SK-MEL-5 (cell line): ENCODE measurements at regions not wholly inside any gene's neighbourhood (a gene's known extent, or its start where the extent isn't known, plus 50 kb on each side); places are given as distances from the start of the nearest gene placed in this dataset.

ENCODE experiments used
- DNase-seq: peaks from one replicate; pipeline ENCODE4 v3.0.0-alpha.2; 2016; ENCODE audit warnings: low read depth, low spot score
- in situ Hi-C: cut with HindIII; loops from 2 replicates; pipeline ENCODE4 v1.10.0; 2016; ENCODE audit warnings: low sequenced_read_pairs, high pct_unique_total_duplicates, low pct_unique_long_range_greater_than_20kb

- in situ Hi-C loops, result no loop called here
- DNase-seq, result no peak
These were observed 250.8 kb upstream of the FBXL7 start for GRCh38 chr5:15249152-15249551.

DNA sequence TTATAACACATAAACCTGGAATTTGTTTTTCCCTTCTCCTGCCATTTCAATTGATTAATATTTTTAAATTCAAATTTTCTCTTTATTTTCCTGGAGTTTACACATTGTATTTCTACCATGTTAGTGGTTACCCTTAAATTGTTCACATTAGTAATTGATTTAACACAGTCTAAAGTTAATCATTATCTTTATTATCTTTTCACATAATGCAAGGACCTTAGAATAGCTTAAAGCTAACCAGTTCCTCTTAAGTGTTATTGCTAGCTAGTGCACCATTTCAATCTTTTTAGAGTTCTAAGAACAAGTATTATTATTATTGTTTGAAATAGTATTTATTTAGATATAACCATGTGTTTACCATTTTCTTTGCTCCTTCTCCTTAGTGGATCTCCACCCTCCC, 251.2 kb upstream of the FBXL7 start:
- in situ Hi-C loops, result no loop called here
- DNase-seq, result no peak

GRCh38 chr5:15245913-15246312, 254.1 kb upstream of the FBXL7 start:
- no peak for DNase-seq
- in situ Hi-C loops, result no loop called here

DNA sequence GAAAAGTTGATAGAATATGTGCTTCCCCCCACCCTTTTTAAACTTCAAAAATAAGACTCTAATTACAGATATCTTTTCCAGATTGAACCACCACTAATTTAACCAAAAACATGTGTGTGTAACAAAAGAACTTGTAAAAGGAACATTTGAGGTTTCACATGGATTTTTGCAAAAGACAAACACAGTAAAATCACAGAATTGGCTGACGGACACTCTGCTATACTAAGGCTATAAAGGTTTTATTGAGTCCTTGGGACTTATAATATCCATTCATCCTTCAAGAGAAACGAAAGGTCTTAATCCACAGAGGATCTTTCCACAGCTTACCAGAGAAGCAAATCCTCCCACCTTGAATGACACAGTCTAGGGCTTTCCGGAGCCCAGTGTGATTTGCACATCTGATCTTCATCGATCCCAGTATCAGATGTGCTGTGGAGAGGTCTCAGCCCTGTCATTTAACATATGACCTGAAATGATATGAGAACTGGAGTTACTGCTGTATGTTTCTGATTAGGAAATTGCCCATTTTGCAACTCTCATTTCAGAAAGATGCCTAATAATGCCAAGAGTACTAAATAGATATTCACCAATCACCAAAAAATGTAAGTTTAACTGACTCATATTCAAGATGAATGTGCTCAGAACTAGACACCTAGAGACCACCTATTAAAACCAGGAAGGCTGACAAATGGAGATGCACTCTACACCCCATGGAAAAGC, 256.5 kb upstream of the FBXL7 start:
- in situ Hi-C loops, result no loop called here
- no peak for DNase-seq

DNA sequence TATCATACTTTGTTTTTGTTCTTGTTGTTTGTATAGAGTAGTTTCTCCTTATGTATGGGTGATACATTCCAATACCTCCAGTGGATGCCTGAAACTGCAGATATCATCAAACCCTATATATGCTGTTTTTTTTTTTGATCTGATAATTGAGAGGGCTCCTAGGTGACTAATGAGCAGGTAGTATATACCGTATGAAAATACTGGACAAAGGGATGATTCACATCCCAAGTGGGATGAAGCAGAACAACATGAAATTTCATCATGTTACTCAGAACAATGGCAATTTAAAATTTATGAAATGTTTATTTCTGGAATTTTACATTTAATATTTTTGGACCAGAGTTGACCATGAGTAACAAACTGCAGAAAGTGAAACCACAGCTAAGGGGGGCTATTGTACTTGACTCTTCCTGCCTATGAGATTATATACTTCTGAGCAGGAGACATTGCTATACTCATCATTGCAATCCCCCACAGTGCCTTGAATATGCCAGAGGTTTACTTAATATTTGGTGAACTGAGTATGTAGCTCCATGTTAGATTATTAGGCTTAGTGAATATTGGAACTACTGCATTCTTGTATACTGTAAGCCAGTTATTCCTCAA, 258.7 kb upstream of the FBXL7 start:
- in situ Hi-C loops, result no loop called here
- no peak for DNase-seq

DNA sequence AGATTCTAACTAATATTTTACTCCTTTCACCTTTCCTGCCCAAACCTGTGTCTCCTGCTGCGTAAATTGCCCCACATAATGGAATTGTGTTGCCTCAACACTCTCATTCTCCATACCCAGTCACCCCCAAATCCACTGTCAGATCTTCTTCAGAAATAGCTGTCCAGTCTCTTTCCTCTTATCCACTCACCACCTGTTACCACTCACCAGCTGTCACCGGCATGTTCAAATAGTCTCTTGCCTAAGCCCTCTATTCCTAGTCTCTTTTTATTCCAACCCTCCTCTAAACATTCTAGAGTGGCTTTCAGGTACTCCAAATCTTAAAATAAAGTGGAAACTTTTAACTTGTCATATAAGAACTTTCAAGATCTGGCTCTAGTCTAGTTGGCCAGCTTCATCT, 262.0 kb upstream of the FBXL7 start:
- in situ Hi-C loops, result no loop called here
- no peak for DNase-seq

DNA sequence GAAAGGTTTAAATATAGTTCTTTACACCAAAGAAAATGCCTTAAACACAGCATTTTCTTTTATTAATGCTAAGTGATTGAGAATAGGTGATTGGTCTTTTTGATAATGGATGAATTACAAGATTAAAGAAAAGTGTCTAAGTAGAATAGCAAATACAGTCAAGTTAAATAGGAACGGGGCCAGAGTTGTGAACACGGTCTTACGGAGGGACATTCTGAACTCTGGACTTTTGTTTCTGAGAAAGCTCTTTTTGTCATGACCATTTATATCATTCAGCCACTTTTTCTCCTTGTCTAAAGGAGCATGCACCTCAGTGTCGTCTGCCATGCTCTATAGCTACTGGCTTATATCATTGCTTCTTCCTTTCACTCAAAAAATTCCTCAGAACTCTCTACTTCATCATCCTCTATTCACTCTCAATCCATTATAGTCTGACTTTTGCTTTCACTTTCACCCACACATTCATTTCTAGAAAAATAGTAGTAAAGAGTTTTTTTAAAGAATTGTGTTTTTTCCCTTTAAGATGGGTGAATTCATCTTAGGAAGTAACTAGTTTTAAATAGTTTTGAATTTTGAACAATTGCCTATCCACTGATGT, 263.0 kb upstream of the FBXL7 start:
- in situ Hi-C loops, result no loop called here
- no peak for DNase-seq

GRCh38 chr5:15234911-15235310, 265.1 kb upstream of the FBXL7 start:
- in situ Hi-C loops, result no loop called here
- DNase-seq, result no peak

GRCh38 chr5:15234366-15234765, 265.6 kb upstream of the FBXL7 start:
- no peak for DNase-seq
- in situ Hi-C loops, result no loop called here

DNA sequence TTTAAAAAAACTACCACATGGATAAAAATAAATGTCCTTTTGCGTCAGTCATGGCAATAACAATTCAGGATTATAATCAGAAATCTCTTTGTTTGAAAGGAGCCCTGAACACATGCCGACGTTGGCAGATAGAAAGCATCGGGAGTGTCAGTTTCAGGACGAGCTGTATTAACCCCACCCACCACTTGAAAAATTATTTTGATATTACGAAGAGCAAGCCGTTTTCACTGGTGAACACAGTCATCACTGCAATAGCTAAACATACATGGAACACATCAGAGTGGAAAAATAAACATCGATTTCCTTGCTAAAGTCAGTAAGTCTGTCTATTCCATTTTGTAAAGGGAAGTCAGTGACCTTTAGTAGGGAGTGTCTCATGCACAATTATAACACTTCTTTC, 266.4 kb upstream of the FBXL7 start:
- DNase-seq, result no peak
- in situ Hi-C loops, result no loop called here

DNA sequence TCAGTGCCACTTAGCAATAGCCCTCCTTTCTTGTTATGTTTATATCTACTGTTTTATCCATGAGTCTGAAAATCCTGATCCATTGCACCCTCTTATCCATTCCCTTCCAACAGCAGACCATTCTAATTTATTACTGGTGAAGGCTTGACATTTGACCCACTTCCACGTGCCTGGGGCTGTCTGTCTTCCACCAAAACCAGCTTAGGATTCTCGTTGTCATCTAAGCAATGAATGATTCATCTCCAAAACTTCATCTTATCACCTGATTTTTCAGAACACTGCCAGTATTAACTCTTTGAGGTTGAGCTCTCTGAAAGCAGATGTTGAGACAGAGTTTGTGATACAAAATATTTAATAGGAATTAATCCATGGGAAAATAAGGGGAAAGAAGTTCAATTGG, 277.8 kb upstream of the FBXL7 start:
- no peak for DNase-seq
- in situ Hi-C loops, result no loop called here

- no peak for DNase-seq
- in situ Hi-C loops, result no loop called here
These were observed 279.3 kb upstream of the FBXL7 start for GRCh38 chr5:15220642-15221173.

GRCh38 chr5:15215056-15215455, 284.9 kb upstream of the FBXL7 start:
- no peak for DNase-seq

DNA sequence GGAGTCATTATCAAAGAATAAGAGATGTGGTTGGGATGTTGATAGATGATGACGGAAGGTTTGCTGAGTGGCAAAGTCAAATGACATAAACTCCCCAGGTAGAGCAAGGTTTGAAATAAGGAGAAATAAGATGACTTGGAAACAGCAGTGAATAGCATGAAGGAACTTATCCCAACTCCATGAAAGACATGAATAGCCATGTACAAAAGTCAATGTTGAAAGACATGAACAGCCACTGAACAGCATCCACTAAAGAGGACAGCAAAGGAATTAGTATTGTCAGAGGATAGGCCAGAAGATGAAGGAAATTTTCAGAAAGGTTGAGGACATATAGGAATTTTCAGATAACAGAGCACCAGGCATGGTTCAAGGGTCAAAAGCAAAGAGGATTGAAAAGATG, 286.0 kb upstream of the FBXL7 start:
- no peak for DNase-seq
- in situ Hi-C loops, result no loop called here

More at GRCh38 chr5:15215056-15215455, 284.9 kb upstream of the FBXL7 start:
- in situ Hi-C loops, result no loop called here

GRCh38 chr5:15209053-15209762, 290.8 kb upstream of the FBXL7 start:
- DNase-seq, result no peak
- in situ Hi-C loops, result no loop called here

DNA sequence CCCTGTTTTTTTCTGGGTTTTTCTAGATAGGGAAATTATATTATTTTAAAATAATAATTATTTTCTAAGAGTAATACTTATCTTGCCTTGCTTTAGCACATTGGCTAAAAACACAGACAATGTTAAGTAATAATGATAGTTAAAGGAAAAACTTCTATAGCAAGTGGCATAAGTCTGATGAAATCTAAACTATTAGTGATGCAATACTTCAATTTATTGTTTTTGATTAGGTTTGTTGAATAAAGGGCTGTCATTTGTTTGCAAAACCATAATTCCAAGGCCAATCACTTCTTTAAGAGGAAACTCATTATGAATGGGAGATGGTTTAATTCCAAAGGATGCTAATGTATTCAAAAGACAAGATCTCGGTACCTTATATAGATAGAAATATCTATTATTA, 293.8 kb upstream of the FBXL7 start:
- in situ Hi-C loops, result no loop called here

DNA sequence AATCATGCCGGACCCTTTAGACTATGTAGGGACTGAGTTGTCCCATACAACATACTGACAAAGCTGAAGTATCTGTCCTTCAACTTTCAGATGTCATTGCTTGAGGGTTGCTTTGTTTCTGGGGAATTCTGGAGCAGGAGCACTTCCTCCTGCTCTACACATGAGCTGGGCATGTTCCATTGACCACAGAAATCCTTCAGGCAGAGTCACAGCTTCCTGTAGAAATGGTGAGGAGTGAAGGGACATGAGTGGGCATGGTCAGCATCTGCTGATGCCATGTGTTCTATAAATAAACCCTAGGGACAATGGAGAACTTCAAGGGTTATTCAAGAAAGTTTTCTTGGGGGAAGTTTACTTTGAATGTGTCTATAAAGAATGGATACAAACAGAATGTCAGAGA, 296.6 kb upstream of the FBXL7 start:
- in situ Hi-C loops, result no loop called here
- DNase-seq, result no peak

More for the DNA sequence above, 293.8 kb upstream of the FBXL7 start:
- DNase-seq, result no peak

DNA sequence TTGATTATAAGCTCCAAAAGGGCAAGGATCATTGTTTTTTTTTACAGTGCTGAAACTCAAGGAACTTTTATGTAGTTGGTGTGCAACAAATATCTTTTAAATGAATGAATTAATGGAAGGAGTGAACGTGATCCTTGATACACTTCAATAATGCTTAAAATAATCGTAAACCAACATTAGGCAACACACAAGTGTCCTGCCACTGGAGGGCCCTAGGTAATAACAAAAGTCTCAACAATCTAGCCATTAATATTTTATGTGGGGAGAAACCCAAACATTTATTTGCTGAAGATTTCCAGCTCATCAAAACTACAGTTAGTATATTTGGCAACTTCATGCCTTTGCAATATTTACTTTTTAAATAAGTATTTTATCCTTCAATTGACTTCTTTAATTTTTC, 309.0 kb upstream of the FBXL7 start:
- in situ Hi-C loops, result no loop called here
- no peak for DNase-seq
